Activated CD4-positive, alpha-beta T cell treated with anti-CD3 and anti-CD28 coated beads for 36 hours (primary cell): ENCODE measurements at regions not wholly inside any gene's neighbourhood (a gene's known extent, or its start where the extent isn't known, plus 50 kb on each side); places are given as distances from the start of the nearest gene placed in this dataset.

Experiments
- ATAC-seq: fragments of 200-7000 bp; cut with Tn5 transposase; one replicate; pipeline ENCODE4 v1.10.0; 2021; ENCODE audit warnings: mild to moderate bottlenecking, moderate library complexity
- CTCF ChIA-PET: fragments of 350-600 bp; sonication (Branson Sonifier 250); formaldehyde crosslinking; loops from one replicate; lab custom pipeline; 2021; ENCODE audit warnings: antibody characterized with exemption; lab: Charles Lee
- POLR2A ChIA-PET: fragments of 350-600 bp; sonication (Branson Sonifier 250); formaldehyde crosslinking; loops from one replicate; lab custom pipeline; 2021; ENCODE audit warnings: antibody characterized with exemption, inconsistent platforms; lab: Charles Lee
- DNase-seq: peaks from one replicate; pipeline ENCODE4 v3.0.0-alpha.2; 2020
- H3K27ac Mint-ChIP-seq: one replicate; pipeline ENCODE4 v1.8.0; 2021; ENCODE audit warnings: mixed read lengths
- H3K27me3 Mint-ChIP-seq: one replicate; pipeline ENCODE4 v1.8.0; 2021; ENCODE audit warnings: mixed read lengths
- H3K36me3 Mint-ChIP-seq: one replicate; pipeline ENCODE4 v1.8.0; 2021; ENCODE audit warnings: low read depth, mixed read lengths
- H3K4me1 Mint-ChIP-seq: one replicate; pipeline ENCODE4 v1.8.0; 2021; ENCODE audit warnings: mixed read lengths
- H3K4me3 Mint-ChIP-seq: one replicate; pipeline ENCODE4 v1.8.0; 2021; ENCODE audit warnings: mild to moderate bottlenecking, moderate library complexity, mixed read lengths
- H3K9me3 Mint-ChIP-seq: one replicate; pipeline ENCODE4 v1.8.0; 2021; ENCODE audit warnings: low read depth, mixed read lengths
- intact Hi-C, 2 experiments: fragments of 100-400 bp; cut with DNase I in 1 of 2; cut with micrococcal nuclease in 1 of 2; formaldehyde crosslinking; loops; one replicate each; pipeline versions ENCODE4 v1.14.2 to v1.15.1; 2022 to 2024; cut with DNase I, micrococcal nuclease

GRCh38 chr11:91731051-91731450, 493.6 kb upstream of the FAT3 start:
- CTCF ChIA-PET = no interaction called here
- intact Hi-C loops = loop anchor here in 1 of 2 experiments (10.0 kb wide), 1 partner anchor 64 kb away; no protein-coding TSS in a partner anchor
- H3K4me1 Mint-ChIP-seq = no peaks in the 10 kb centered on the region
- H3K27me3 Mint-ChIP-seq = no peaks in the 10 kb centered on the region
- H3K4me3 Mint-ChIP-seq = no peak overlapping the region
- ATAC-seq (no peak), DNase-seq (no peak)
- H3K36me3 Mint-ChIP-seq = no peaks in the 10 kb centered on the region
- H3K27ac Mint-ChIP-seq = no peak overlapping the region
- H3K9me3 Mint-ChIP-seq = peaks cover 20% of the 10 kb centered on the region
- POLR2A ChIA-PET = no interaction called here

GRCh38 chr11:91730620-91731019, 494.0 kb upstream of the FAT3 start:
- intact Hi-C loops = loop anchor here in 1 of 2 experiments (10.0 kb wide), 1 partner anchor 64 kb away; no protein-coding TSS in a partner anchor
- ChIA-PET POLR2A (no interaction called here), CTCF (no interaction called here)
- Mint-ChIP-seq H3K9me3 (peaks cover 17% of the 10 kb centered on the region), H3K27me3 (no peaks in the 10 kb centered on the region), H3K27ac (no peak overlapping the region), H3K36me3 (no peaks in the 10 kb centered on the region), H3K4me1 (no peaks in the 10 kb centered on the region), H3K4me3 (no peak overlapping the region)
- ATAC-seq (no peak), DNase-seq (no peak)

- H3K27me3 Mint-ChIP-seq = no peaks in the 10 kb centered on the region
- no peak overlapping the region for H3K4me3 Mint-ChIP-seq
- ChIA-PET CTCF (no interaction called here), POLR2A (no interaction called here)
- intact Hi-C loops = loop anchor here in 1 of 2 experiments (10.0 kb wide), 1 partner anchor 65 kb away; no protein-coding TSS in a partner anchor
- DNase-seq (no peak), ATAC-seq (no peak)
- H3K4me1 Mint-ChIP-seq = no peaks in the 10 kb centered on the region
- no peak overlapping the region for H3K27ac Mint-ChIP-seq
- no peaks in the 10 kb centered on the region for H3K36me3 Mint-ChIP-seq
- H3K9me3 Mint-ChIP-seq = peaks cover 14% of the 10 kb centered on the region
Observed at GRCh38 chr11:91730057-91730456, 494.6 kb upstream of the FAT3 start.

GRCh38 chr11:91717169-91717568, 507.4 kb upstream of the FAT3 start:
- ChIA-PET CTCF (no interaction called here), POLR2A (no interaction called here)
- Mint-ChIP-seq H3K27me3 (no peaks in the 10 kb centered on the region), H3K9me3 (peaks cover 7% of the 10 kb centered on the region), H3K36me3 (no peaks in the 10 kb centered on the region), H3K4me1 (no peaks in the 10 kb centered on the region), H3K4me3 (no peak overlapping the region), H3K27ac (no peak overlapping the region)
- intact Hi-C loops = no loop called here
- no peak for ATAC-seq
- no peak for DNase-seq

- Mint-ChIP-seq H3K27me3 (no peaks in the 10 kb centered on the region), H3K27ac (no peak overlapping the region), H3K4me3 (no peak overlapping the region), H3K4me1 (no peaks in the 10 kb centered on the region), H3K9me3 (peaks cover 6% of the 10 kb centered on the region), H3K36me3 (no peaks in the 10 kb centered on the region)
- ChIA-PET POLR2A (no interaction called here), CTCF (no interaction called here)
- intact Hi-C loops = no loop called here
- no peak for ATAC-seq
- DNase-seq = no peak
Observed at GRCh38 chr11:91707652-91708482, 516.8 kb upstream of the FAT3 start.

GRCh38 chr11:91703042-91703441, 521.6 kb upstream of the FAT3 start:
- Mint-ChIP-seq H3K4me1 (no peaks in the 10 kb centered on the region), H3K27ac (no peak overlapping the region), H3K36me3 (no peaks in the 10 kb centered on the region), H3K9me3 (peaks cover 4% of the 10 kb centered on the region), H3K4me3 (no peak overlapping the region), H3K27me3 (no peaks in the 10 kb centered on the region)
- ChIA-PET POLR2A (no interaction called here), CTCF (no interaction called here)
- ATAC-seq = no peak
- no peak for DNase-seq
- intact Hi-C loops = no loop called here

- CTCF ChIA-PET = no interaction called here
- no peaks in the 10 kb centered on the region for H3K4me1 Mint-ChIP-seq
- peaks cover 2% of the 10 kb centered on the region for H3K9me3 Mint-ChIP-seq
- POLR2A ChIA-PET = no interaction called here
- no peak for ATAC-seq
- H3K36me3 Mint-ChIP-seq = no peaks in the 10 kb centered on the region
- no peaks in the 10 kb centered on the region for H3K27me3 Mint-ChIP-seq
- intact Hi-C loops = no loop called here
- H3K4me3 Mint-ChIP-seq = no peak overlapping the region
- DNase-seq = no peak
- no peak overlapping the region for H3K27ac Mint-ChIP-seq
Observed at GRCh38 chr11:91700854-91701253, 523.8 kb upstream of the FAT3 start.

GRCh38 chr11:91698845-91699244, 525.8 kb upstream of the FAT3 start:
- no peak for DNase-seq
- Mint-ChIP-seq H3K27ac (no peak overlapping the region), H3K27me3 (no peaks in the 10 kb centered on the region), H3K4me3 (no peak overlapping the region), H3K36me3 (no peaks in the 10 kb centered on the region), H3K9me3 (peaks cover 4% of the 10 kb centered on the region), H3K4me1 (no peaks in the 10 kb centered on the region)
- ATAC-seq = no peak
- CTCF ChIA-PET = no interaction called here
- intact Hi-C loops = no loop called here
- POLR2A ChIA-PET = no interaction called here

GRCh38 chr11:91694331-91694730, 530.3 kb upstream of the FAT3 start:
- H3K27ac Mint-ChIP-seq = no peak overlapping the region
- intact Hi-C loops = no loop called here

GRCh38 chr11:91691872-91692271, 532.7 kb upstream of the FAT3 start:
- H3K9me3 Mint-ChIP-seq = peaks cover 7% of the 10 kb centered on the region
- ChIA-PET POLR2A (no interaction called here), CTCF (no interaction called here)
- H3K27me3 Mint-ChIP-seq = no peaks in the 10 kb centered on the region
- no peak overlapping the region for H3K27ac Mint-ChIP-seq
- no peaks in the 10 kb centered on the region for H3K36me3 Mint-ChIP-seq
- no peak for ATAC-seq
- H3K4me1 Mint-ChIP-seq = no peaks in the 10 kb centered on the region
- H3K4me3 Mint-ChIP-seq = no peak overlapping the region
- intact Hi-C loops = no loop called here
- no peak for DNase-seq

More at GRCh38 chr11:91694331-91694730, 530.3 kb upstream of the FAT3 start:
- Mint-ChIP-seq H3K4me1 (no peaks in the 10 kb centered on the region), H3K27me3 (no peaks in the 10 kb centered on the region), H3K9me3 (peaks cover 4% of the 10 kb centered on the region), H3K36me3 (no peaks in the 10 kb centered on the region), H3K4me3 (no peak overlapping the region)
- ATAC-seq (no peak), DNase-seq (no peak)
- CTCF ChIA-PET = no interaction called here
- POLR2A ChIA-PET = no interaction called here

- DNase-seq (no peak), ATAC-seq (no peak)
- intact Hi-C loops = no loop called here
- Mint-ChIP-seq H3K9me3 (peaks cover 10% of the 10 kb centered on the region), H3K27me3 (no peaks in the 10 kb centered on the region), H3K4me1 (no peaks in the 10 kb centered on the region), H3K27ac (no peak overlapping the region), H3K4me3 (no peak overlapping the region), H3K36me3 (no peaks in the 10 kb centered on the region)
- POLR2A ChIA-PET = no interaction called here
- CTCF ChIA-PET = no interaction called here
Observed at GRCh38 chr11:91688672-91689071, 535.9 kb upstream of the FAT3 start.

- peaks cover 10% of the 10 kb centered on the region for H3K9me3 Mint-ChIP-seq
Observed at GRCh38 chr11:91686700-91687099, 537.9 kb upstream of the FAT3 start.

More at GRCh38 chr11:91686700-91687099, 537.9 kb upstream of the FAT3 start:
- ChIA-PET CTCF (no interaction called here), POLR2A (no interaction called here)
- H3K4me3 Mint-ChIP-seq = no peak overlapping the region
- DNase-seq (no peak), ATAC-seq (no peak)
- no peaks in the 10 kb centered on the region for H3K36me3 Mint-ChIP-seq
- H3K27ac Mint-ChIP-seq = no peak overlapping the region
- H3K4me1 Mint-ChIP-seq = no peaks in the 10 kb centered on the region
- H3K27me3 Mint-ChIP-seq = no peaks in the 10 kb centered on the region
- intact Hi-C loops = no loop called here
